ENCODE measurements at regions not wholly inside any gene's neighbourhood (a gene's known extent, or its start where the extent isn't known, plus 50 kb on each side); places are given as distances from the start of the nearest gene placed in this dataset.

DNA sequence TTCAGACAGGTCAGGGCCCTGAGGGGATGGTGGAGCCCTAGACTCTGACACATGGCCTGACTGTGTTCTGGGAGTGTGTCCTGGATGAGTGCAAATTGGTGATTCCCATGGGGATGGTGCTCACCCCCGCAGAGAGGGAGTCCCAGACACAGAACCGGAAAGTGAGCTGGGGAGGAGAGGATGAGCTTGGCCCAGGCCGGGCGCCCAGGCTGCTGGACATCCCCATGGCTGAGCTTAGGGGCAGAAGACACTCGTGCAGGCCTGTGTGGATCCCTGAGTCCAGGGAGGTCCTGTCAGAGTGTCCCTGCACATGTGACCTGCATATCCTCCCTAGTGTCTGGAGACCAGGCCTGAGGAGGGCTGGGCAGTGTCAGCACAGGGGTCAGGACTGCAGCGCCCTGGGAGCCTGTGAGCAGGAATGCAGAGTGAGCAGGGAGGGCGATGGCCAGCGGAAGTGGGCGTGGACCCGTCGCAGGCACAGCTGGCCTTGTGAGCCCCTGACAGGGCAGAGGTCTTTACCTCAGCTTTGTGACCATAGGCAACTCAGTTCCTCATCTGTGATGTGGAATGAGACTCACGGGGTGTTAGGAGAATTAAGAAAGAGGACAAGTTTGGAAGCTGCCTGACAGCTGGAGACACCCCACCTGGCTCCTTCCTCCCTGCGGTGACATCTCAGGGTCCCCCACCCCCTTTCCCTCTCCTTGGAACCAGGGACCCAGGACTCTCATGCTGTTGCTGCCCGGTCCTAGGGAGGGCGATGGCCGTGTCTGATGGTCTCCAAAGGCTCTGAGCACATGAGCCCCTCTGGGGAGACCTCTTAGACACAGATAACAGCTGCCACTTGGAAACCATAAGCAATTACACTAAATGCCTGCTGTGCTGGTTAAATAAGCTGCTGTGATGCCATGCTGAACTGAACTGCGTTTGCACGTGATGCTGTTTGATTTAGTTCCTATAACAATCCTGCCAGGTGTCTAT lies 62.6 kb upstream of the HS6ST1 start (continued):
- TF ChIP-seq, protein P1, sequence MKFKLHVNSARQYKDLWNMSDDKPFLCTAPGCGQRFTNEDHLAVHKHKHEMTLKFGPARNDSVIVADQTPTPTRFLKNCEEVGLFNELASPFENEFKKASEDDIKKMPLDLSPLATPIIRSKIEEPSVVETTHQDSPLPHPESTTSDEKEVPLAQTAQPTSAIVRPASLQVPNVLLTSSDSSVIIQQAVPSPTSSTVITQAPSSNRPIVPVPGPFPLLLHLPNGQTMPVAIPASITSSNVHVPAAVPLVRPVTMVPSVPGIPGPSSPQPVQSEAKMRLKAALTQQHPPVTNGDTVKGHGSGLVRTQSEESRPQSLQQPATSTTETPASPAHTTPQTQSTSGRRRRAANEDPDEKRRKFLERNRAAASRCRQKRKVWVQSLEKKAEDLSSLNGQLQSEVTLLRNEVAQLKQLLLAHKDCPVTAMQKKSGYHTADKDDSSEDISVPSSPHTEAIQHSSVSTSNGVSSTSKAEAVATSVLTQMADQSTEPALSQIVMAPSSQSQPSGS (CRISPR knock-in tag; IDR thresholded peaks at IDR 0.05) = peak; percentile 55; the same call in 1 of the 2 replicates
- TF ChIP-seq, protein P2, sequence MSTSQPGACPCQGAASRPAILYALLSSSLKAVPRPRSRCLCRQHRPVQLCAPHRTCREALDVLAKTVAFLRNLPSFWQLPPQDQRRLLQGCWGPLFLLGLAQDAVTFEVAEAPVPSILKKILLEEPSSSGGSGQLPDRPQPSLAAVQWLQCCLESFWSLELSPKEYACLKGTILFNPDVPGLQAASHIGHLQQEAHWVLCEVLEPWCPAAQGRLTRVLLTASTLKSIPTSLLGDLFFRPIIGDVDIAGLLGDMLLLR (CRISPR knock-in tag; IDR thresholded peaks at IDR 0.05) = 0 out of 2 replicates have a peak, but pooled peaks have one; percentile 10
- TF ChIP-seq ZNF441 (CRISPR knock-in tag; IDR thresholded peaks at IDR 0.05; ENCODE audit: borderline replicate concordance) = 0 out of 2 replicates have a peak, but pooled peaks have one; percentile 42
- TF ChIP-seq, protein P3, sequence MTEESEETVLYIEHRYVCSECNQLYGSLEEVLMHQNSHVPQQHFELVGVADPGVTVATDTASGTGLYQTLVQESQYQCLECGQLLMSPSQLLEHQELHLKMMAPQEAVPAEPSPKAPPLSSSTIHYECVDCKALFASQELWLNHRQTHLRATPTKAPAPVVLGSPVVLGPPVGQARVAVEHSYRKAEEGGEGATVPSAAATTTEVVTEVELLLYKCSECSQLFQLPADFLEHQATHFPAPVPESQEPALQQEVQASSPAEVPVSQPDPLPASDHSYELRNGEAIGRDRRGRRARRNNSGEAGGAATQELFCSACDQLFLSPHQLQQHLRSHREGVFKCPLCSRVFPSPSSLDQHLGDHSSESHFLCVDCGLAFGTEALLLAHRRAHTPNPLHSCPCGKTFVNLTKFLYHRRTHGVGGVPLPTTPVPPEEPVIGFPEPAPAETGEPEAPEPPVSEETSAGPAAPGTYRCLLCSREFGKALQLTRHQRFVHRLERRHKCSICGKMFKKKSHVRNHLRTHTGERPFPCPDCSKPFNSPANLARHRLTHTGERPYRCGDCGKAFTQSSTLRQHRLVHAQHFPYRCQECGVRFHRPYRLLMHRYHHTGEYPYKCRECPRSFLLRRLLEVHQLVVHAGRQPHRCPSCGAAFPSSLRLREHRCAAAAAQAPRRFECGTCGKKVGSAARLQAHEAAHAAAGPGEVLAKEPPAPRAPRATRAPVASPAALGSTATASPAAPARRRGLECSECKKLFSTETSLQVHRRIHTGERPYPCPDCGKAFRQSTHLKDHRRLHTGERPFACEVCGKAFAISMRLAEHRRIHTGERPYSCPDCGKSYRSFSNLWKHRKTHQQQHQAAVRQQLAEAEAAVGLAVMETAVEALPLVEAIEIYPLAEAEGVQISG (CRISPR knock-in tag; IDR thresholded peaks at IDR 0.05) = peak; percentile 55; the same call in 1 of the 2 replicates
- TF ChIP-seq, protein P4, sequence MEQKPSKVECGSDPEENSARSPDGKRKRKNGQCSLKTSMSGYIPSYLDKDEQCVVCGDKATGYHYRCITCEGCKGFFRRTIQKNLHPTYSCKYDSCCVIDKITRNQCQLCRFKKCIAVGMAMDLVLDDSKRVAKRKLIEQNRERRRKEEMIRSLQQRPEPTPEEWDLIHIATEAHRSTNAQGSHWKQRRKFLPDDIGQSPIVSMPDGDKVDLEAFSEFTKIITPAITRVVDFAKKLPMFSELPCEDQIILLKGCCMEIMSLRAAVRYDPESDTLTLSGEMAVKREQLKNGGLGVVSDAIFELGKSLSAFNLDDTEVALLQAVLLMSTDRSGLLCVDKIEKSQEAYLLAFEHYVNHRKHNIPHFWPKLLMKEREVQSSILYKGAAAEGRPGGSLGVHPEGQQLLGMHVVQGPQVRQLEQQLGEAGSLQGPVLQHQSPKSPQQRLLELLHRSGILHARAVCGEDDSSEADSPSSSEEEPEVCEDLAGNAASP (CRISPR knock-in tag; IDR thresholded peaks at IDR 0.05; ENCODE audit: borderline replicate concordance) = peak; percentile 83; the same call in 1 of the 2 replicates
- peak; percentile 62; the same call in 1 of the 2 replicates for TF ChIP-seq ZBTB42 (CRISPR knock-in tag; IDR thresholded peaks at IDR 0.05)
- TF ChIP-seq TGIF2 (CRISPR knock-in tag; IDR thresholded peaks at IDR 0.05) = peak; percentile 71; the same call in 1 of the 2 replicates
- no peak for TF ChIP-seq CBX2 (IDR thresholded peaks at IDR 0.05; ENCODE audit: low read depth, low read length)
- TF ChIP-seq CBX2 (CRISPR knock-in tag; IDR thresholded peaks at IDR 0.05; ENCODE audit: low read depth) = peak; percentile 75; the same call in 1 of the 2 replicates
- TF ChIP-seq RBM22 (optimal IDR thresholded peaks at IDR 0.05; ENCODE audit: low read length) = no peak
- peak; percentile 39; the same call in 1 of the 2 replicates for TF ChIP-seq NR2F2 (IDR thresholded peaks at IDR 0.05; ENCODE audit: borderline replicate concordance, low read depth)
- TF ChIP-seq ZNF891 (CRISPR knock-in tag; IDR thresholded peaks at IDR 0.05) = 0 out of 2 replicates have a peak, but pooled peaks have one; percentile 71
- TF ChIP-seq PTBP1 (IDR thresholded peaks at IDR 0.05; ENCODE audit: low read depth, low read length, poor library complexity, severe bottlenecking) = no peak
- peak; percentile 40; the same call in 1 of the 2 replicates for TF ChIP-seq NCOA2 (CRISPR knock-in tag; IDR thresholded peaks at IDR 0.05)
- TF ChIP-seq PITX1 (CRISPR knock-in tag; IDR thresholded peaks at IDR 0.05) = peak; percentile 75
- TF ChIP-seq KLF16 (CRISPR knock-in tag; IDR thresholded peaks at IDR 0.05) = peak in 1 of 2 experiments; percentile 54; a peak in 1 of 4 replicates
- peak; percentile 63; the same call in 1 of the 2 replicates for TF ChIP-seq ZSCAN21 (CRISPR knock-in tag; IDR thresholded peaks at IDR 0.05; ENCODE audit: borderline replicate concordance)
